ENCODE measurements at regions not wholly inside any gene's neighbourhood (a gene's known extent, or its start where the extent isn't known, plus 50 kb on each side); places are given as distances from the start of the nearest gene placed in this dataset.

DNA sequence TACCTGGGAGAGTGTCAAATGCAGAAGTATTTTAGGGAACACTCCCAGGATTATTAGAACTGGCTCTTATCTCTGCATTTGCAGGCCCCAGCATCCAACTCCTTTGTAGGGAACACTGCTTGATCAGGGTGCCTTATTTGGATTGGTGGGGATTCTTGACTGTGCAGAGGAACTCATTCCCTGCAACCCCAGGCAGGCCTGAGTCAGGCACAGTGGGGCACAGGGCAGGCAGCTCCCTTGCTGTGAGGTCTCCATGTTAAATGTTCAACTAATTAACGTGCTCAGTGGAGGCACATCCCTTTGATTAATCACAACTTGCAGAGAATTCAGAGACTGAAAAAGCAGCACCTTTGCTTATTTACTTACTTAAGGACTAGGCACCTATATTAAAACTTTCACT lies 102.3 kb upstream of the TENM4 start:
- H3K36me3 ChIP-seq (ENCODE audit: control insufficient read depth in 1 of 2, insufficient read depth in 2 of 2, low read length in 2 of 2), result no peaks in the 10 kb centered on the region
- H3K27me3 ChIP-seq (ENCODE audit: low read depth, low read length), result no peaks in the 10 kb centered on the region
- H3K4me3 ChIP-seq (ENCODE audit: low read depth in 1 of 2, low read length in 2 of 2), result no peak overlapping the region
- no peak overlapping the region for H3K27ac ChIP-seq (ENCODE audit: low read length)
- H3K4me1 ChIP-seq (ENCODE audit: control insufficient read depth in 1 of 2, insufficient read depth in 2 of 2, low read length in 2 of 2), result no peaks in the 10 kb centered on the region
- no peaks in the 10 kb centered on the region for H3K9me3 ChIP-seq (ENCODE audit: control insufficient read depth in 1 of 2, low read length in 2 of 2)

DNA sequence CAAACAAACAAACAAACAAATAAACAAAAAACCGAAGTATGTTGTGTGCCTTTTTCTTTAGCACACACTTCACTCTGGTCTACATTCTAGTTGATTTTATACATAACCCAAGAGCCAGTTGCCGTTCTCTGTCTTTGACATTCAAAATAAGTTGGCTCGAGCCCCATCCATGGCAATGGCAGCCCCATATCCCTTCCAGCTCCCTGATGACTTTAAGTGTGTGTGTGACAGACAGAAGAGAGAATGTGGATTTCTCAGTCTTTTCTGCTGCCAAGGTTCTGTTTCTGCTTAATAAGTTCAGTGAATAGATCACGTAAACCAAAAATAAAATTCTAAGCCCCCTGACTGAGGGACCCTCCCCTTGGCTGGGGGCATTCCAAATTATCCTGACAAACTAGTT lies 100.6 kb upstream of the TENM4 start:
- no peaks in the 10 kb centered on the region for H3K9me3 ChIP-seq (ENCODE audit: control insufficient read depth in 1 of 2, low read length in 2 of 2)
- H3K4me1 ChIP-seq (ENCODE audit: control insufficient read depth in 1 of 2, insufficient read depth in 2 of 2, low read length in 2 of 2), result no peaks in the 10 kb centered on the region
- H3K36me3 ChIP-seq (ENCODE audit: control insufficient read depth in 1 of 2, insufficient read depth in 2 of 2, low read length in 2 of 2), result no peaks in the 10 kb centered on the region
- H3K27me3 ChIP-seq (ENCODE audit: low read depth, low read length), result no peaks in the 10 kb centered on the region
- H3K4me3 ChIP-seq (ENCODE audit: low read depth in 1 of 2, low read length in 2 of 2), result no peak overlapping the region
- H3K27ac ChIP-seq (ENCODE audit: low read length), result no peak overlapping the region

DNA sequence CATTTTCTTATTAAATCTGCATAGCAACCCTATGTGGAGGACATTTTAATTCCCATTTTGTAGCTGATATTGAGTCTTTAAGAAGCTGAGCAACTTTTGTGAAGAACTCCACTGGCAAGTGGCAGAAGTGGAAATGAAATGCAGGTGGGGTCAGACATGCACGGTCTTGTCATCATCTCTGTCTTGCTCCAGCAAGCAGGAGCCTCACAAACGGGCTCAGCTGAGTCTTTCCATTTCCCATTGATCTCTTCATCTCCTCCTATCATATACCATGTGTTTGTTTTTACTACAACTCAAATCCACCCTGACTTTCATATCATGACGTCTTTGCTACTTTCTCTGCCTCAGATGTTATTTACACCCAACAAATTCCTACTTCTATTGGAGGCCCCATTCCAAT lies 97.9 kb upstream of the TENM4 start:
- no peaks in the 10 kb centered on the region for H3K4me1 ChIP-seq (ENCODE audit: control insufficient read depth in 1 of 2, insufficient read depth in 2 of 2, low read length in 2 of 2)
- no peaks in the 10 kb centered on the region for H3K9me3 ChIP-seq (ENCODE audit: control insufficient read depth in 1 of 2, low read length in 2 of 2)
- no peaks in the 10 kb centered on the region for H3K36me3 ChIP-seq (ENCODE audit: control insufficient read depth in 1 of 2, insufficient read depth in 2 of 2, low read length in 2 of 2)
- no peak overlapping the region for H3K27ac ChIP-seq (ENCODE audit: low read length)
- no peak overlapping the region for H3K4me3 ChIP-seq (ENCODE audit: low read depth in 1 of 2, low read length in 2 of 2)
- no peaks in the 10 kb centered on the region for H3K27me3 ChIP-seq (ENCODE audit: low read depth, low read length)

DNA sequence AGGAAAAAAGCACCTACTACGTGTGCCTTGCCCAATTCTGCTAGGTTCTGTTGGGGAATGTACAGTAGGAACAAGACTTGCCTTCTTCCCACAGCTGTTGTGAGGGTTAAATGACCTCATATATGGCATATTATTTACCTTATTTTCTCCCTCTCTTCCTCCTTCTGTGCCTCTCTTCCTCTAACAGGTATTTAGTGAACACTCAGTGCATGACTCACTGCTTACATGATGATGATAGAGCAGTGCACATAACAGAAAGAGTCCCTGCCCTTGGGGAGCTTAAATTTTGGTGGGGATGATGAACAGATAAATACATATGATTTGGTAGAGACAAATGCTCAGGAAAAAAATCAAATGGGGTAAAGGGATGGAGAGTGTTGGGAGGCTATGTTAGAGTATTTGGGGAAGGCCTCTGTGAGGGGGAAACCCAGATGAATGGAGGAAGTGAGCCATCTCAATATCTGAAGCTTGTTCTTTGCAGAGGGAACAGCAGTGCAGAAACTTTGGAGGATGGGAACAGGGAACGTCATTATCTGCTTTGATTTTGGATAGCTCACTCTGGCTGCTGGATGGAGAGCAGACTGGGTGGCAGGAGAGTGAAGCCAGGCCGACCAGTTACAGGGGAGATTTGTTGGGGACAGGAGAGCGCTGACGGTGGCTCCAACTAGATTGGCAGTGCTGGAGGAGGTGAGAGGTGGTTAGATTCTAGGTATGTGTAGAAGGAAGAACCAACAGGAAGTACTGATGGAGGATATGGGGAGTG lies 95.5 kb upstream of the TENM4 start:
- H3K27me3 ChIP-seq (ENCODE audit: low read depth, low read length), result no peaks in the 10 kb centered on the region
- no peak overlapping the region for H3K27ac ChIP-seq (ENCODE audit: low read length)
- no peaks in the 10 kb centered on the region for H3K36me3 ChIP-seq (ENCODE audit: control insufficient read depth in 1 of 2, insufficient read depth in 2 of 2, low read length in 2 of 2)
- no peak overlapping the region for H3K4me3 ChIP-seq (ENCODE audit: low read depth in 1 of 2, low read length in 2 of 2)
- no peaks in the 10 kb centered on the region for H3K4me1 ChIP-seq (ENCODE audit: control insufficient read depth in 1 of 2, insufficient read depth in 2 of 2, low read length in 2 of 2)
- no peaks in the 10 kb centered on the region for H3K9me3 ChIP-seq (ENCODE audit: control insufficient read depth in 1 of 2, low read length in 2 of 2)

DNA sequence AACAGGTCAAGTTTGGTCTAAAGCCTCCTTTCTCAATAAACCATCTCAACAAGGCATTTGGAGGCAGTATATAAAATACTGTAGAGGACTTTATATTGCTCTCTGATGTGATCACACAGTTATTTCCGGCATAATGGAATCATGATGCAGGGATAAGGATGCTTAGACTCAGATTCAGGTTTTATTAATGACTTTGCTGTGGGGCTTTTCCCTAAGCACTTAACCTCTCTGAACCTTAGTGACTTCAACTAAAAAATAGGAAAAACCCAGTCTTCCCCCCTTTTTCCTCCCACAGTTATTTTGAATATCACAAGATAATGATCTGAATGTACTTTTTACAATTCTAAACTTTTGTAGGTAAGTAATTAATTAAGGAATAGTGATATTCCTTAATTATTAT lies 94.8 kb upstream of the TENM4 start:
- no peaks in the 10 kb centered on the region for H3K27me3 ChIP-seq (ENCODE audit: low read depth, low read length)
- no peaks in the 10 kb centered on the region for H3K9me3 ChIP-seq (ENCODE audit: control insufficient read depth in 1 of 2, low read length in 2 of 2)
- H3K36me3 ChIP-seq (ENCODE audit: control insufficient read depth in 1 of 2, insufficient read depth in 2 of 2, low read length in 2 of 2), result no peaks in the 10 kb centered on the region
- no peaks in the 10 kb centered on the region for H3K4me1 ChIP-seq (ENCODE audit: control insufficient read depth in 1 of 2, insufficient read depth in 2 of 2, low read length in 2 of 2)
- no peak overlapping the region for H3K4me3 ChIP-seq (ENCODE audit: low read depth in 1 of 2, low read length in 2 of 2)
- H3K27ac ChIP-seq (ENCODE audit: low read length), result no peak overlapping the region

DNA sequence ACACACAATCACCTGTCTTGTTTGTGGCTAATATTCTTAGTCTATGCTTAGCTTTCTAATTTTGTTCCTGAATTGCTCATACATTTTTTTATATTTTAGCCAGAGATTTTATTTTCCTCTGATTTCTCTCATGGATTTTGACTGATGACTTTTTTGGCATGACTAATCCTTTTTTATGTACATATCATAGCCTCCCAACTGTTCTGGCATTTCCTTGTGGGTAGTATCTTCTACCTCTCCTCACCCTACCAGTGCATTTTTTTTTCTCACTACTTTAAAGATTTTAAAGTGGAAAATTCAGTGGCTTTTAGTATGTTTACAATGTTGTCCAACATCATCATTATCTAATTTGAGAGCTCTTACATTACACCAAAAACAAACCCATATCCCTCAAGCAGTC lies 84.4 kb upstream of the TENM4 start:
- H3K27me3 ChIP-seq (ENCODE audit: low read depth, low read length), result no peaks in the 10 kb centered on the region
- no peaks in the 10 kb centered on the region for H3K36me3 ChIP-seq (ENCODE audit: control insufficient read depth in 1 of 2, insufficient read depth in 2 of 2, low read length in 2 of 2)

DNA sequence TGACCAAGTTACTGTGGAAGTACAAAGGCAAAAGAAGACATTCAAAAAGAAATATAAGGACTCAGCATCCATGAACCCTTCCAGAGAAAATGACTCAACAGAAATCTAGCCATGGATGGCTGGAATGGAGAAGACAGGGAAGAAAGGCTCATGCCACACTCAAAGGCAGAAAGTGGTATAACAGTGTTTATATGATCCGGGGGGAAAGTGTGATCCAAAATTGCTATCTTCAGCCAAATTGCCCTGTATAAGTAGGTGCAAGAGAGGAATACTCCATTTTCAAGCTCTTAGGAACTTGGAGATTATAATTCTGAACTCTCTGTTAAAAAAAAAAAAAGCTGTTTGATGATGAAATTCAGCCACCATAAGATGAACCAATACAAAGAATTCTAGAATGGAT lies 81.8 kb upstream of the TENM4 start:
- H3K36me3 ChIP-seq (ENCODE audit: control insufficient read depth in 1 of 2, insufficient read depth in 2 of 2, low read length in 2 of 2), result no peaks in the 10 kb centered on the region
- H3K27ac ChIP-seq (ENCODE audit: low read length), result no peak overlapping the region
- no peaks in the 10 kb centered on the region for H3K4me1 ChIP-seq (ENCODE audit: control insufficient read depth in 1 of 2, insufficient read depth in 2 of 2, low read length in 2 of 2)
- no peaks in the 10 kb centered on the region for H3K27me3 ChIP-seq (ENCODE audit: low read depth, low read length)
- no peak overlapping the region for H3K4me3 ChIP-seq (ENCODE audit: low read depth in 1 of 2, low read length in 2 of 2)
- H3K9me3 ChIP-seq (ENCODE audit: control insufficient read depth in 1 of 2, low read length in 2 of 2), result no peaks in the 10 kb centered on the region

More for the DNA sequence above, 84.4 kb upstream of the TENM4 start:
- Histone ChIP-seq H3K27ac (ENCODE audit: low read length) (no peak overlapping the region), H3K4me1 (ENCODE audit: control insufficient read depth in 1 of 2, insufficient read depth in 2 of 2, low read length in 2 of 2) (no peaks in the 10 kb centered on the region), H3K4me3 (ENCODE audit: low read depth in 1 of 2, low read length in 2 of 2) (no peak overlapping the region), H3K9me3 (ENCODE audit: control insufficient read depth in 1 of 2, low read length in 2 of 2) (no peaks in the 10 kb centered on the region)

DNA sequence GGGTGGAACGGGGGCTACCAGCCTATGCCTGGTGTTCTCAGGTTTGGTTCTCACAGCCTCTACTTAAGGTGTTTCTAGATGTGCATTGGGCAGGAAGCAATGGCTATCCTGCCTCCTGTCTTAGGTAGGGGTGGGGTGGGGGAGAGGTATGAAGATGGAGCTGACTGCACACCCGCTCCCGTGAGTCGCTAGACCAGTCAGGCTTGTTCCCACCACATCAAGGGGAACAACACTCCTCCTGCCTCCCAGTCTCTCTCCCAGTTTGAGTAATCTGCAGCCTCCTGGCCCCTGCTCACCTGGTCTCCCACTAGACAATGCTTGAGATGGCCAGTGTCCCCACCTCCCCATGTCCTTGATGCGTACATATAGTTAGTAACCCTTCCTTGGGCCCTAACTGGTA lies 79.3 kb upstream of the TENM4 start:
- Histone ChIP-seq H3K4me3 (ENCODE audit: low read depth in 1 of 2, low read length in 2 of 2) (no peak overlapping the region), H3K4me1 (ENCODE audit: control insufficient read depth in 1 of 2, insufficient read depth in 2 of 2, low read length in 2 of 2) (no peaks in the 10 kb centered on the region), H3K9me3 (ENCODE audit: control insufficient read depth in 1 of 2, low read length in 2 of 2) (no peaks in the 10 kb centered on the region), H3K27ac (ENCODE audit: low read length) (no peak overlapping the region), H3K27me3 (ENCODE audit: low read depth, low read length) (no peaks in the 10 kb centered on the region), H3K36me3 (ENCODE audit: control insufficient read depth in 1 of 2, insufficient read depth in 2 of 2, low read length in 2 of 2) (no peaks in the 10 kb centered on the region)

DNA sequence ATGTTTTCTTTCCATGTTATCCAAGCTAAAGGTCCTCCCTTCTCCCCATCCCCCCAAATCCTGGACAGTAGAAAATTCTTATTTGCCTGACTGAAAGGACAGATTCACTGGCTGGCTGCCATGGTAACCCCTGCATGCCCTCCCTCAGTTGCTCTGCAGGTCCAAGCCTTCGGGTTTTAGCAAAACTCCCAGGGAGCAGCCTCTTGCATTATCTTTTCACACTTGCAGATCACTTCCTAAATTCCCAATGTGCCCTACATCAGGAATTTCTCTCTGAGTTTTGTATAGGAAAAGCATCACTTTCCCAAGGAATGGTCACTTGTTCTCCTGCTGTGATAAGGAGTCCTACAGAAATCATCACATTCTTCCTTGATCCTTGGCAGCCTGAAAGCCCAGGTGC lies 75.0 kb upstream of the TENM4 start:
- H3K4me1 ChIP-seq (ENCODE audit: control insufficient read depth in 1 of 2, insufficient read depth in 2 of 2, low read length in 2 of 2), result no peaks in the 10 kb centered on the region
- H3K36me3 ChIP-seq (ENCODE audit: control insufficient read depth in 1 of 2, insufficient read depth in 2 of 2, low read length in 2 of 2), result no peaks in the 10 kb centered on the region
- H3K4me3 ChIP-seq (ENCODE audit: low read depth in 1 of 2, low read length in 2 of 2), result no peak overlapping the region
- no peaks in the 10 kb centered on the region for H3K27me3 ChIP-seq (ENCODE audit: low read depth, low read length)
- H3K27ac ChIP-seq (ENCODE audit: low read length), result no peak overlapping the region
- peaks cover 0 to 8% of the 10 kb centered on the region in 2 donors for H3K9me3 ChIP-seq (ENCODE audit: control insufficient read depth in 1 of 2, low read length in 2 of 2)

DNA sequence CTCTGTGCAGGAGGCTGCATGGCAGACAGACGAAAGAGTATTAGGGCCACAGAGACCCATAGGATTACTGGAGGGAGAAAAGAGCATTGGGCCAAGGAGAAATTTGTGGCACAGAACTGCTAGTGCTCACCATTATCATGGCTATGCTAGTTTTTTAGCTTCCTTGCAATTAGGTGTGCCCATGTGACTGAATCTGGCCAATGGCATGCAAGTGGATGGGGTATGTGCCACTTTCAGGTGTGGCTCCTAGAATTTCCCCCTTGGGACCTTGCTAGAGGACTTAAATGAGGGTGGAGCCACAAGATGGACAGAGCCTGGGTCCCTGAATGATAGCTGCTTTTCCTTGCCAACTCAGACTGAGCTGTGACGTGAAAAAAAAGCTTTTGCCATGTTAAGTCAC lies 73.9 kb upstream of the TENM4 start:
- peaks cover 0 to 8% of the 10 kb centered on the region in 2 donors for H3K9me3 ChIP-seq (ENCODE audit: control insufficient read depth in 1 of 2, low read length in 2 of 2)
- no peaks in the 10 kb centered on the region for H3K36me3 ChIP-seq (ENCODE audit: control insufficient read depth in 1 of 2, insufficient read depth in 2 of 2, low read length in 2 of 2)
- H3K4me3 ChIP-seq (ENCODE audit: low read depth in 1 of 2, low read length in 2 of 2), result no peak overlapping the region
- no peaks in the 10 kb centered on the region for H3K4me1 ChIP-seq (ENCODE audit: control insufficient read depth in 1 of 2, insufficient read depth in 2 of 2, low read length in 2 of 2)
- H3K27me3 ChIP-seq (ENCODE audit: low read depth, low read length), result no peaks in the 10 kb centered on the region
- H3K27ac ChIP-seq (ENCODE audit: low read length), result no peak overlapping the region

DNA sequence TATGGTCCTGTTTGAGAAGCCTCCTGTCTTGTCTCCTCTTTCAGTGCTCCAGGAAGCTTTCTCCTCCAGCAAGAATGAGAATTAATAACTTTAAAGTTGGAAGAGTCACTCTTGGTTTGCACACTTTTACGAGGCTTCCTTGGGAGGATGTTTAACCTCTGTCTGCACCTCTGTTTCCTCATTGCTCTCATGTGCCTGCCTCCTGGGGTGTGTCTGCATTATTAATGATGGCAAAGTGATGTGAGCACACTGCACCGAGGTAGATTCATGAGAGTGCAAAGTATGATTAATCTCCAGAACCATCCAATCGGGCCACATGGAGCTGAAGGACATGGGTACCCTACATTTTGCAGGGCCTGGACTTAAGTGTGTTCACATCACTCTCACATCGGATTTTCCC lies 73.5 kb upstream of the TENM4 start:
- no peaks in the 10 kb centered on the region for H3K4me1 ChIP-seq (ENCODE audit: control insufficient read depth in 1 of 2, insufficient read depth in 2 of 2, low read length in 2 of 2)
- no peaks in the 10 kb centered on the region for H3K27me3 ChIP-seq (ENCODE audit: low read depth, low read length)
- H3K4me3 ChIP-seq (ENCODE audit: low read depth in 1 of 2, low read length in 2 of 2), result no peak overlapping the region
- H3K9me3 ChIP-seq (ENCODE audit: control insufficient read depth in 1 of 2, low read length in 2 of 2), result peaks cover 0 to 8% of the 10 kb centered on the region in 2 donors
- H3K36me3 ChIP-seq (ENCODE audit: control insufficient read depth in 1 of 2, insufficient read depth in 2 of 2, low read length in 2 of 2), result no peaks in the 10 kb centered on the region
- H3K27ac ChIP-seq (ENCODE audit: low read length), result no peak overlapping the region

Data from muscle layer of duodenum (tissue), 2 donors.